Activated naive CD4-positive, alpha-beta T cell treated with anti-CD3 and anti-CD28 coated beads, Interleukin-2, amount 50 U/mL, for 72 hours (primary cell): ENCODE measurements at regions not wholly inside any gene's neighbourhood (a gene's known extent, or its start where the extent isn't known, plus 50 kb on each side); places are given as distances from the start of the nearest gene placed in this dataset.

Source experiments
- ATAC-seq, 2 donors: fragments of 150-1000 bp; cut with Tn5 transposase; 2 replicates each; pipeline ENCODE4 v1.10.0; 2021; ENCODE audit warnings: mild to moderate bottlenecking in 2 of 2, moderate library complexity in 2 of 2
- DNase-seq, 2 donors: peaks; one replicate each; pipeline ENCODE4 v3.0.0; 2021 to 2022; ENCODE audit warnings: low spot score in 2 of 2
- H3K27ac Mint-ChIP-seq, 2 donors: one replicate each; pipeline ENCODE4 v1.8.0; 2022; ENCODE audit warnings: mild to moderate bottlenecking in 2 of 2, mixed read lengths in 2 of 2
- H3K36me3 Mint-ChIP-seq, 2 donors: one replicate each; pipeline ENCODE4 v1.8.0; 2022; ENCODE audit warnings: mixed read lengths in 2 of 2
- H3K9me3 Mint-ChIP-seq, 2 donors: one replicate each; pipeline ENCODE4 v1.8.0; 2022; ENCODE audit warnings: mixed read lengths in 2 of 2

GRCh38 chr11:19451609-19452008, 210.9 kb upstream of the E2F8 start:
- Mint-ChIP-seq H3K27ac (no peak overlapping the region), H3K36me3 (no peaks in the 10 kb centered on the region), H3K9me3 (no peaks in the 10 kb centered on the region)
- ATAC-seq, result no peak
- no peak for DNase-seq

GRCh38 chr11:19450282-19450681, 209.5 kb upstream of the E2F8 start:
- no peak for ATAC-seq
- H3K27ac Mint-ChIP-seq, result no peak overlapping the region
- DNase-seq, result no peak
- H3K9me3 Mint-ChIP-seq, result no peaks in the 10 kb centered on the region
- no peaks in the 10 kb centered on the region for H3K36me3 Mint-ChIP-seq

GRCh38 chr11:19448651-19449050, 207.9 kb upstream of the E2F8 start:
- no peak overlapping the region for H3K27ac Mint-ChIP-seq
- DNase-seq (no peak), ATAC-seq (no peak)
- H3K9me3 Mint-ChIP-seq, result peaks cover 0 to 4% of the 10 kb centered on the region in 2 donors
- H3K36me3 Mint-ChIP-seq, result no peaks in the 10 kb centered on the region

GRCh38 chr11:19447150-19447566, 206.4 kb upstream of the E2F8 start:
- H3K9me3 Mint-ChIP-seq, result peaks cover 0 to 4% of the 10 kb centered on the region in 2 donors
- DNase-seq, result no peak

GRCh38 chr11:19445771-19446170, 205.0 kb upstream of the E2F8 start:
- Mint-ChIP-seq H3K36me3 (no peaks in the 10 kb centered on the region), H3K27ac (no peak overlapping the region), H3K9me3 (peaks cover 0 to 4% of the 10 kb centered on the region in 2 donors)
- no peak for DNase-seq
- peak in 1 of 2 donors; percentile 48 for ATAC-seq

More at GRCh38 chr11:19447150-19447566, 206.4 kb upstream of the E2F8 start:
- H3K27ac Mint-ChIP-seq, result no peak overlapping the region
- ATAC-seq, result no peak
- no peaks in the 10 kb centered on the region for H3K36me3 Mint-ChIP-seq

GRCh38 chr11:19444231-19444630, 203.5 kb upstream of the E2F8 start:
- DNase-seq, result no peak
- Mint-ChIP-seq H3K27ac (no peak overlapping the region), H3K9me3 (peaks cover 0 to 4% of the 10 kb centered on the region in 2 donors), H3K36me3 (no peaks in the 10 kb centered on the region)
- ATAC-seq, result no peak

- no peak for ATAC-seq
- Mint-ChIP-seq H3K27ac (no peak overlapping the region), H3K9me3 (peaks cover 0 to 4% of the 10 kb centered on the region in 2 donors), H3K36me3 (no peaks in the 10 kb centered on the region)
- no peak for DNase-seq
Measured at GRCh38 chr11:19442554-19442910, 201.8 kb upstream of the E2F8 start.

GRCh38 chr11:19441752-19442553, 201.2 kb upstream of the E2F8 start:
- Mint-ChIP-seq H3K36me3 (no peaks in the 10 kb centered on the region), H3K27ac (peak overlapping the region in 1 of 2 donors; percentile 45), H3K9me3 (peaks cover 0 to 4% of the 10 kb centered on the region in 2 donors)
- ATAC-seq (peak; percentile 95 to 96), DNase-seq (peak; percentile 67 to 70)

- no peak overlapping the region for H3K27ac Mint-ChIP-seq
- peaks cover 0 to 4% of the 10 kb centered on the region in 2 donors for H3K9me3 Mint-ChIP-seq
- no peaks in the 10 kb centered on the region for H3K36me3 Mint-ChIP-seq
- no peak for DNase-seq
- peak in 1 of 2 donors; percentile 9 for ATAC-seq
Measured at GRCh38 chr11:19441288-19441687, 200.5 kb upstream of the E2F8 start.

- Mint-ChIP-seq H3K9me3 (no peaks in the 10 kb centered on the region), H3K36me3 (no peaks in the 10 kb centered on the region), H3K27ac (no peak overlapping the region)
- ATAC-seq (no peak), DNase-seq (no peak)
Measured at GRCh38 chr11:19437760-19438159, 197.0 kb upstream of the E2F8 start.

- no peaks in the 10 kb centered on the region for H3K9me3 Mint-ChIP-seq
Measured at GRCh38 chr11:19436932-19437331, 196.2 kb upstream of the E2F8 start.

GRCh38 chr11:19435306-19435989, 194.7 kb upstream of the E2F8 start:
- H3K36me3 Mint-ChIP-seq, result no peaks in the 10 kb centered on the region
- H3K9me3 Mint-ChIP-seq, result no peaks in the 10 kb centered on the region
- no peak overlapping the region for H3K27ac Mint-ChIP-seq
- DNase-seq (no peak), ATAC-seq (no peak)

More at GRCh38 chr11:19436932-19437331, 196.2 kb upstream of the E2F8 start:
- ATAC-seq (no peak), DNase-seq (no peak)
- H3K36me3 Mint-ChIP-seq, result no peaks in the 10 kb centered on the region
- H3K27ac Mint-ChIP-seq, result no peak overlapping the region

- ATAC-seq (no peak), DNase-seq (no peak)
- Mint-ChIP-seq H3K9me3 (no peaks in the 10 kb centered on the region), H3K36me3 (no peaks in the 10 kb centered on the region), H3K27ac (no peak overlapping the region)
Measured at GRCh38 chr11:19433791-19434190, 193.0 kb upstream of the E2F8 start.

GRCh38 chr11:19433367-19433766, 192.6 kb upstream of the E2F8 start:
- H3K36me3 Mint-ChIP-seq, result no peaks in the 10 kb centered on the region
- ATAC-seq, result no peak
- no peak for DNase-seq
- no peaks in the 10 kb centered on the region for H3K9me3 Mint-ChIP-seq
- H3K27ac Mint-ChIP-seq, result no peak overlapping the region

- no peak for DNase-seq
Measured at GRCh38 chr11:19432370-19433061, 191.8 kb upstream of the E2F8 start.

GRCh38 chr11:19430754-19431398, 190.1 kb upstream of the E2F8 start:
- no peak for DNase-seq
- ATAC-seq, result no peak
- Mint-ChIP-seq H3K36me3 (no peaks in the 10 kb centered on the region), H3K9me3 (no peaks in the 10 kb centered on the region), H3K27ac (no peak overlapping the region)

More at GRCh38 chr11:19432370-19433061, 191.8 kb upstream of the E2F8 start:
- H3K9me3 Mint-ChIP-seq, result no peaks in the 10 kb centered on the region
- no peak overlapping the region for H3K27ac Mint-ChIP-seq
- no peaks in the 10 kb centered on the region for H3K36me3 Mint-ChIP-seq
- ATAC-seq, result no peak

GRCh38 chr11:19430346-19430745, 189.6 kb upstream of the E2F8 start:
- Mint-ChIP-seq H3K36me3 (no peaks in the 10 kb centered on the region), H3K9me3 (no peaks in the 10 kb centered on the region), H3K27ac (no peak overlapping the region)
- no peak for ATAC-seq
- DNase-seq, result no peak
